Activated CD4-positive, CD25-positive, alpha-beta regulatory T cell (primary cell): ENCODE measurements at regions not wholly inside any gene's neighbourhood (a gene's known extent, or its start where the extent isn't known, plus 50 kb on each side); places are given as distances from the start of the nearest gene placed in this dataset.
"Not testable (repeated sequence)": the region's sequence is repeated elsewhere in the genome, so short reads cannot be mapped to it uniquely, and the experiment has no call there.

Experiments
- DNase-seq, 4 experiments: peaks; one replicate each; lab custom pipeline; 2025; lab: John Stamatoyannopoulos, UW

DNA sequence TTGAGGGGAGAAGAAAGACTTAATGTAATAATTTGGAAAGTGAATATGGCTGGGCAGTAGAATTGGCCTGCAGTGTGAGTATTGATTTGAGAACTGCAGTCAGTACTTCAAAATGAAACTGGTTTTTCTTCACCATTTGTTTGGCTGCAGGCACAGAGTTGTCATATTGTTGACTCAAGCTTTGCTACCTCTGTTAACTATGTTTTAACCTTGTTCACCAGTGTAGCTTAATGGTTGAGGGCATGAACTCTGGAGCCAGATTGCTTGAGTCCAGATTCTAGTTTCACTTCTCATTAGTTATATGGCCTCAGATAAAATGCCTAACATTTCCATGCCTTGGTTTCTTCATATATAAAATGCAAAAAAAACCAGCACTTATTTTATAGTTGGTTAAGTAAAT, 64.1 kb downstream of the CFAP44 start:
- no peak for DNase-seq

DNA sequence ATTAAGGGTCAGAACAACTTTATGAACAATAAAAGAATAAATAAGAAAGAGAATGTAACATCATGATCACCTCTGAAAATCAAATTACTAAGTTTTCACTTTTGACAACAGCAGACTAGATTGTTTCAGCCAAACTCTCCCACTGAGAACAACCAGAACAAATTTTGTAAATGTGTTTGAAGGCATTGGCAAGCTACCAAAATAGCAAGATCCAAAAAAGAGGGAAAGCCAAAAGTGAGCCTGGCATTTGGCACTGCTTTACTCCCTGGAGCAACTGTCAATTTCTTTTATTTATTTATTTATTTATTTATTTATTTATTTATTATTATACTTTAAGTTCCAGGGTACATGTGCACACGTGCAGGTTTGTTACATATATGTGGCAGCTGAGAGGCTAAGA, 67.2 kb downstream of the CFAP44 start:
- no peak for DNase-seq

DNA sequence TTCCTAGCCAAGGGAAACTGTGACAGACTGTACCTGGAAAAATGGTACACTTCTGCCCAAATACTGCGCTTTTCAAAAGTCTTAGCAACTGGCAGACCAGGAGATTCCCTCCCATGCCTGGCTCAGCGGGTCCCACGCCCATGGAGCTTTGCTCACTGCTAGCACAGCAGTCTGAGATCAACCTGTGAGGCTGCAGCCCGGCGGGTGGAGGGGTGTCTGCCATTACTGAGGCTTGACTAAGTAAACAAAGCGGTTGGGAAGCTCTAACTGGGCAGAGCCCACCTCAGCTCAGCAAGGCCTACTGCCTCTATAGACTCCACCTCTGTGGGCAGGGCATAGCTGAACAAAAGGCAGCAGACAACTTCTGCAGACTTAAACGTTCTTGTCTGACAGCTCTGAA, 74.5 kb downstream of the CFAP44 start:
- not testable (repeated sequence) for DNase-seq

DNA sequence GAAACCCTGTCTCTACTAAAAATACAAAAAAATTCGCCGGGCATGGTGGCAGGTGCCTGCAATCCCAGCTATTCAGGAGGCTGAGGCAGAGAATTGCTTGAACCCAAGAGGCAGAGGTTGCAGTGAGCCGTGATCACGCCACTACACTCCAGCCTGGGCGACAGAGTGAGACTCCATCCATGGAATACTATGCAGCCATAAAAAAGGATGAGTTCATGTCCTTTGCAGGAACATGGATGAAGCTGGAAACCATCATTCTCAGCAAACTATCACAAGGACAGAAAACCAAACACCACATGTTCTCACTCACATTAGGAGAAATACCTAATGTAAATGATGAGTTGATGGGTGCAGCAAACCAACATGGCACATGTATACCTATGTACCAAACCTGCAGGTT, 86.0 kb downstream of the CFAP44 start:
- DNase-seq, result not testable (repeated sequence)

DNA sequence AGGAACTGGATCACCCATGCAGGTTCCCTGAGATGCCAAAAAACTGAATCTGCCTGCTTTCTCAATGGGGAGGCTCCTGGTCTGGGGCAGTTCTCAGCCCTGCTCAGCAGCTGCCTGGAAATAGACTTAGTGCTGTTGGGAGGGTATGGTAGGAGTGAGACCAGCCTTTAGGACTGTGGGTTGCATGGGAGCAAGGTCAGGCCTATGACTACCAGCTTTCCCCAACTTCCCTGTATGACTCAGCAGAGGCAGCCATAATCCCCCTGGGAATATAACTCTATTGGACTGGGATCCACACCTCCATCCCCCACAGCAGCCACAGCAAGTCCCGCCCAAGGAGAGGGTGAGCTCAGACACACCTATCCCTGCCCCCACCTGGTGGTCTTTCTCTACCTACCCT, 87.0 kb downstream of the CFAP44 start:
- peak in 1 of 4 experiments; percentile 2 for DNase-seq

DNA sequence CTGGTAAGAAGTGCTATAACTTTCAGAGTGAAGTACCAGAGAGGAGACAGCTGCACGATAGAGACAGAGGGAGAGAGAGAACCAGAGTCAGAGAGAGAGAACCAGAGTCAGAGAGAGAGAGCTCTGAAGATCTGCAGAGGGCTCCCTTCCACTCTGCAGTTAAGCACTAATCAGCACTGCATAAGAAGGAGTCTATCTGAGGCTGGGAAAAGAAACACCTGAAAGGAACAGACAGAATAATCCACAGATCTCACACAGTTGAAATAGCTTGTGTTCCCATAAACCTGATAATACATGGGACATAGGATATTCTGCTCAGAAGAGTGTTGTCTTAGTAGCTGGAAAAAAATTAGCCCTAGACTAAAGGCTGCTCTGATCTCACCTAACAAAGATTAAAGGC, 87.6 kb downstream of the CFAP44 start:
- DNase-seq, result no peak

DNA sequence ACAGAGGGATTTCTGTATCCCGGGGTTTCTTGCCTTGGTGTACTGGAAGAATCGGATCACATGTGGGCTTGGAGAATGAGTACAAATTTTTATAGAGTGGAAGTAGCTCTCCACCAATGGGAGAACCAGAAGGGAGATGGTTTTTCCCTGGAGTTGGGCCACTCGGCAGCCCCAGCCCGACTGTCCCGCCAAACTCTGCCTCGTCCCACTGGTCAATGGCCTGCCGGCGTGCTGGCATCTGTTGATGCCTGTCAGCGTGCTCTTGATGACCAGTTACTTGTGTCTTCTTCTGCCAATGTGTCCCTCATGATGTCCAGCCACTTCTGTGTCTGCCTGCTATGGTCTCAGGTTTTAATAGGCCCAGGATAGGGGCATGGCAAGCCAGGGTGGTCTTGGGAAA, 100.5 kb downstream of the CFAP44 start:
- DNase-seq, result no peak

DNA sequence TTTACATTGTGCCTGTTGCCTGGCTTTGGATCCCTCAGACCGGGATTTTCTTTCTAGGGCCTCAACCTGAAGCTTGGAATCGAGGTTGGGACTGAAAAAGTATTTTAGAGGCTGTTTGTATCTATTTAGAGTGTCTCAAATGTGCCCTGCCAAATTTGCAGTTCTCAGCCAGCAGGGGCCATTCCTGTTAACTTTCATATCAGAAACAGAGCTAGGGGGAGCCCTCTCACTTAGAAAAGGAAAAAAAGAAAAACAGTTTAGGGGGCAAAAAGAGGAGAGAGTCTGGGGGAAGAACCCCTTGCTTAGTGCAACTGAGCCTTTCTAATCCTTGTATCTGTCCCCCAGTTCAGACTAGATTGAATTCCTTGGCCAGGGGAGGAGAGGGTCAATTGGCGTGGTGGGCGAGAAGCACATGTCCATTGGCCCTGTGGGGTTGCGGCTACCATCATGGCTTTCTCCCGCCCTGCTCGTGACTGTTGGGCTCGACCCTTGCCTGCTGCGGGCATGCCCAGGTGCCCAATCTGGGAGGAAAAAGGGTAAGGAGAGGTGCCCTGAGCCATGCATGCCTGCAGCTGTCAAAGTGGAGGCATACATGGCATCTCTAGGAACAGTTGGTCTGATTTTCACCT, 101.6 kb downstream of the CFAP44 start:
- DNase-seq, result no peak
